HCT116 (cell line): ENCODE measurements at regions not wholly inside any gene's neighbourhood (a gene's known extent, or its start where the extent isn't known, plus 50 kb on each side); places are given as distances from the start of the nearest gene placed in this dataset.

Experiments used
- ATAC-seq: fragments of 200-7000 bp; cut with Tn5 transposase; 2 replicates; pipeline ENCODE4 v1.9.1; 2020; ENCODE audit warnings: mild to moderate bottlenecking, moderate library complexity
- BruUV-seq: library from RNA; stranded (reverse); fragments of 400-500 nt; replicated peaks from 2 replicates; lab custom pipeline; 2021; lab: Mats Ljungman, UMichigan
- CTCF ChIA-PET: fragments of 300-600 bp; sonication (Branson Sonifier 250); formaldehyde crosslinking; loops from one replicate; lab custom pipeline; 2021; ENCODE audit warnings: antibody characterized with exemption; lab: Charles Lee
- POLR2A ChIA-PET: fragments of 300-600, 350-600 bp; sonication (Branson Sonifier 250); formaldehyde crosslinking; loops from one replicate; lab custom pipeline; 2021; ENCODE audit warnings: antibody characterized with exemption; lab: Charles Lee
- RAD21 ChIA-PET, 2 experiments: fragments of 300-600 bp; sonication (Branson Sonifier 250); formaldehyde crosslinking; loops; one replicate each; lab custom pipeline; 2023; ENCODE audit warnings: low total read pairs in 2 of 2; ENCODE audit not compliant: uncharacterized antibody in 2 of 2, unreplicated experiment in 2 of 2, low non-redundant PET in 1 of 2; lab: Charles Lee
- DNase-seq: peaks from one replicate; pipeline ENCODE4 v3.0.0-alpha.2; 2010; ENCODE audit warnings: low read depth, low spot score
- H2AFZ ChIP-seq: fragments of 200-600 bp; shearing (Covaris generic), sonication (generic); 2 replicates; pipeline ENCODE4 v1.6.1; 2017; ENCODE audit warnings: low read depth, mixed run types, mixed read lengths, antibody characterized with exemption, low read length; ENCODE audit not compliant: poor library complexity, severe bottlenecking
- H3K27ac ChIP-seq: 2 replicates; pipeline ENCODE4 v1.5.1; 2012; ENCODE audit warnings: low read depth, low read length
- H3K27me3 ChIP-seq: fragments of 200-600 bp; sonication (generic); 2 replicates; pipeline ENCODE4 v1.6.1; 2016; ENCODE audit warnings: mixed run types, low read length, mixed read lengths; ENCODE audit not compliant: insufficient read depth
- H3K36me3 ChIP-seq, 2 experiments: fragments of 200-500 bp in 1 of 2; fragments of 200-600 bp in 1 of 2; sonication (Bioruptor generic) in 1 of 2; sonication (generic) in 1 of 2; 2 replicates each; pipeline versions ENCODE4 v1.5.1 to v1.6.1; 2014 to 2016; ENCODE audit warnings: low read length in 2 of 2, inconsistent platforms in 1 of 2, mixed read lengths in 1 of 2, mixed run types in 1 of 2; ENCODE audit not compliant: insufficient read depth in 2 of 2, control insufficient read depth in 1 of 2
- H3K4me1 ChIP-seq, 2 experiments: fragments of 200-600 bp in 1 of 2; sonication (generic) in 1 of 2; 2 replicates each; pipeline versions ENCODE4 v1.5.1 to v1.6.1; 2012 to 2017; ENCODE audit warnings: low read length in 2 of 2, inconsistent platforms in 1 of 2, mild to moderate bottlenecking in 1 of 2, mixed read lengths in 1 of 2, mixed run types in 1 of 2, moderate library complexity in 1 of 2; ENCODE audit not compliant: insufficient read depth in 2 of 2, control insufficient read depth in 1 of 2
- H3K4me2 ChIP-seq: fragments of 200-600 bp; sonication (generic); 2 replicates; pipeline ENCODE4 v1.6.1; 2017; ENCODE audit warnings: mixed run types, low read length, mixed read lengths
- H3K4me3 ChIP-seq, 2 experiments: fragments of 200-600 bp in 1 of 2; sonication (generic) in 1 of 2; replicated peaks in 1 of 2; 2 replicates each; pipeline ENCODE4 v1.5.1; 2011 to 2016; ENCODE audit warnings: low read length in 2 of 2, control low read depth in 1 of 2, low read depth in 1 of 2, mild to moderate bottlenecking in 1 of 2, mixed read lengths in 1 of 2, mixed run types in 1 of 2
- H3K79me2 ChIP-seq: fragments of 200-600 bp; sonication (generic); 2 replicates; pipeline ENCODE4 v1.6.1; 2017; ENCODE audit warnings: mild to moderate bottlenecking, mixed run types, low read length, moderate library complexity, mixed read lengths; ENCODE audit not compliant: insufficient read depth
- H3K9ac ChIP-seq: fragments of 200-600 bp; sonication (generic); 2 replicates; pipeline ENCODE4 v1.6.1; 2016; ENCODE audit warnings: low read length, mixed read lengths
- H3K9me2 ChIP-seq: fragments of 200-600 bp; sonication (generic), shearing (Covaris generic); 2 replicates; pipeline ENCODE4 v1.6.1; 2017; ENCODE audit warnings: mixed run types, mild to moderate bottlenecking, moderate library complexity; ENCODE audit not compliant: insufficient read depth
- H3K9me3 ChIP-seq, 2 experiments: fragments of 200-500 bp in 1 of 2; fragments of 200-600 bp in 1 of 2; sonication (Bioruptor generic) in 1 of 2; sonication (generic) in 1 of 2; 2 replicates each; pipeline ENCODE4 v1.6.1; 2014 to 2017; ENCODE audit warnings: low read length in 2 of 2, mixed read lengths in 2 of 2, inconsistent platforms in 1 of 2, low read depth in 1 of 2, mild to moderate bottlenecking in 1 of 2, mixed run types in 1 of 2, moderate library complexity in 1 of 2; ENCODE audit not compliant: control insufficient read depth in 1 of 2, insufficient read depth in 1 of 2
- H4K20me1 ChIP-seq: fragments of 200-600 bp; sonication (generic), shearing (Covaris generic); 2 replicates; pipeline ENCODE4 v1.6.1; 2017; ENCODE audit warnings: mixed run types, mild to moderate bottlenecking, moderate library complexity; ENCODE audit not compliant: insufficient read depth
- ATF3 ChIP-seq: IDR thresholded peaks from 2 replicates; pipeline ENCODE4 v1.6.1; 2012
- CBX3 ChIP-seq: IDR thresholded peaks from 2 replicates; pipeline ENCODE4 v1.6.1; 2012; ENCODE audit warnings: low read depth
- CEBPB ChIP-seq: IDR thresholded peaks from 2 replicates; pipeline ENCODE4 v1.6.1; 2012; ENCODE audit warnings: low read depth
- EGR1 ChIP-seq: IDR thresholded peaks from 2 replicates; pipeline ENCODE4 v1.6.1; 2012; ENCODE audit warnings: low read depth
- ELF1 ChIP-seq: IDR thresholded peaks from 2 replicates; pipeline ENCODE4 v1.6.1; 2012; ENCODE audit warnings: low read depth, borderline replicate concordance
- EZH2 ChIP-seq: fragments of 200-600 bp; sonication (generic); IDR thresholded peaks from 2 replicates; pipeline ENCODE4 v1.6.1; 2017; ENCODE audit warnings: antibody characterized with exemption, mixed run types
- EZH2phosphoT487 ChIP-seq: fragments of 200-600 bp; IDR thresholded peaks from 2 replicates; pipeline ENCODE4 v1.6.1; 2018; ENCODE audit warnings: antibody characterized with exemption, borderline replicate concordance
- FOSL1 ChIP-seq: IDR thresholded peaks from 2 replicates; pipeline ENCODE4 v1.6.1; 2012; ENCODE audit warnings: low read depth
- JUND ChIP-seq: IDR thresholded peaks from 2 replicates; pipeline ENCODE4 v1.6.1; 2012
- MAX ChIP-seq: IDR thresholded peaks from 2 replicates; pipeline ENCODE4 v1.6.1; 2012
- RAD21 ChIP-seq: IDR thresholded peaks from 2 replicates; pipeline ENCODE4 v1.6.1; 2012; ENCODE audit warnings: low read depth, mild to moderate bottlenecking
- REST ChIP-seq: IDR thresholded peaks from 2 replicates; pipeline ENCODE4 v1.6.1; 2012; ENCODE audit warnings: low read depth
- SP1 ChIP-seq: IDR thresholded peaks from 2 replicates; pipeline ENCODE4 v1.6.1; 2012; ENCODE audit warnings: low read depth
- SRF ChIP-seq: IDR thresholded peaks from 2 replicates; pipeline ENCODE4 v1.6.1; 2012; ENCODE audit warnings: low read depth
- TCF7L2 ChIP-seq: IDR thresholded peaks from 2 replicates; pipeline ENCODE4 v1.7.0; 2011; ENCODE audit warnings: borderline replicate concordance, inconsistent platforms; ENCODE audit not compliant: insufficient read depth, insufficient read length; ENCODE audit errors: extremely low read depth
- YY1 ChIP-seq: IDR thresholded peaks from 2 replicates; pipeline ENCODE4 v1.6.1; 2011; ENCODE audit warnings: low read length, low read depth, moderate library complexity, mild to moderate bottlenecking; ENCODE audit not compliant: insufficient replicate concordance; ENCODE audit errors: extremely low read depth
- ZFX ChIP-seq: fragments of 450-650 bp; IDR thresholded peaks from 2 replicates; pipeline ENCODE4 v1.6.1; 2017
- ZNF274 ChIP-seq: fragments of 200-500 bp; sonication (Bioruptor generic); IDR thresholded peaks from 2 replicates; pipeline ENCODE4 v1.6.1; 2014; ENCODE audit warnings: mild to moderate bottlenecking, low read depth, low read length, inconsistent platforms
- intact Hi-C: fragments of 100-400 bp; cut with micrococcal nuclease; formaldehyde crosslinking; loops from 2 replicates; pipeline ENCODE4 v1.10.0; 2022
- TF ChIP-seq, protein P1 (sequence below), 3 experiments: fragments of 200-600 bp in 1 of 3; sonication (generic) in 1 of 3; IDR thresholded peaks in 2 of 3; conservative IDR thresholded peaks in 1 of 3; 2 replicates each; pipeline ENCODE4 v1.5.1; 2012 to 2017; ENCODE audit warnings: low read depth in 2 of 3, low read length in 2 of 3, antibody characterized with exemption in 1 of 3, borderline replicate concordance in 1 of 3, control low read depth in 1 of 3, mild to moderate bottlenecking in 1 of 3, mixed read lengths in 1 of 3, mixed run types in 1 of 3, moderate library complexity in 1 of 3; ENCODE audit not compliant: insufficient read depth in 1 of 3
- TF ChIP-seq, protein P2 (sequence below): IDR thresholded peaks from 2 replicates; pipeline ENCODE4 v1.6.1; 2011; ENCODE audit warnings: mild to moderate bottlenecking, low read length, moderate library complexity; ENCODE audit not compliant: insufficient replicate concordance; ENCODE audit errors: extremely low read depth

DNA sequence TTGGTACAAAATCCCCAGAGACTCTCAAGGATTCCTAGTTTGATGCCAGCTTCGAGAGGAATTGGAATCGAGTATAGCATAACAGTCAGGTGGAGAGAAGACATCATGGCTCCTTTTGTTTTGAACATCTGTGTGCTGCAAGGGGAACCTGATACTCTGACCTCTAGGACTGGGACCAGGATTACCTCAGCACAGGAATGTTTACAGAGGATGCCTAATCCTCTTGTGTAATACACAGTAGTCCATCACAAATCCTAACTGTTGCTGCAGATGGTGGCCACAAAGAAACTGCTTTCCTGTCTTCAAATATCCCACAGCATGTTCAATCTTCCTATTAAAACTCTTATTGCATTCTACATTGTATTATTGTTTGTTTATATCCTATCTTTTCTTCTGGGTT is 111.8 kb upstream of the PRMT6 start:
- H3K9me3 ChIP-seq, result peaks cover 3 to 18% of the 10 kb centered on the region in 2 experiments; a peak in 2 of 4 replicates
- H3K9ac ChIP-seq, result no peak overlapping the region
- H3K27me3 ChIP-seq, result no peaks in the 10 kb centered on the region
- no peak for DNase-seq
- H4K20me1 ChIP-seq, result no peaks in the 10 kb centered on the region
- POLR2A ChIA-PET, result no interaction called here
- H3K79me2 ChIP-seq, result no peaks in the 10 kb centered on the region
- BruUV-seq, result no TSS peak
- CTCF ChIA-PET, result no interaction called here
- no peak for ATAC-seq
- intact Hi-C loops, result no loop called here
- no peak for TF ChIP-seq RAD21
- TF ChIP-seq TCF7L2, result no peak
- no peak for TF ChIP-seq EGR1
- TF ChIP-seq EZH2, result no peak
- TF ChIP-seq CEBPB, result no peak
- TF ChIP-seq REST, result no peak
- TF ChIP-seq MAX, result no peak
- TF ChIP-seq FOSL1, result no peak
- TF ChIP-seq, protein P1, sequence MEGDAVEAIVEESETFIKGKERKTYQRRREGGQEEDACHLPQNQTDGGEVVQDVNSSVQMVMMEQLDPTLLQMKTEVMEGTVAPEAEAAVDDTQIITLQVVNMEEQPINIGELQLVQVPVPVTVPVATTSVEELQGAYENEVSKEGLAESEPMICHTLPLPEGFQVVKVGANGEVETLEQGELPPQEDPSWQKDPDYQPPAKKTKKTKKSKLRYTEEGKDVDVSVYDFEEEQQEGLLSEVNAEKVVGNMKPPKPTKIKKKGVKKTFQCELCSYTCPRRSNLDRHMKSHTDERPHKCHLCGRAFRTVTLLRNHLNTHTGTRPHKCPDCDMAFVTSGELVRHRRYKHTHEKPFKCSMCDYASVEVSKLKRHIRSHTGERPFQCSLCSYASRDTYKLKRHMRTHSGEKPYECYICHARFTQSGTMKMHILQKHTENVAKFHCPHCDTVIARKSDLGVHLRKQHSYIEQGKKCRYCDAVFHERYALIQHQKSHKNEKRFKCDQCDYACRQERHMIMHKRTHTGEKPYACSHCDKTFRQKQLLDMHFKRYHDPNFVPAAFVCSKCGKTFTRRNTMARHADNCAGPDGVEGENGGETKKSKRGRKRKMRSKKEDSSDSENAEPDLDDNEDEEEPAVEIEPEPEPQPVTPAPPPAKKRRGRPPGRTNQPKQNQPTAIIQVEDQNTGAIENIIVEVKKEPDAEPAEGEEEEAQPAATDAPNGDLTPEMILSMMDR (IDR thresholded peaks at IDR 0.05 in 2 of 3, conservative IDR thresholded peaks at IDR 0.05 in 1 of 3; ENCODE audit: borderline replicate concordance in 1 of 3, insufficient read depth in 1 of 3, low read depth in 2 of 3, low read length in 2 of 3), result no peak
- no peak for TF ChIP-seq SP1
- TF ChIP-seq, protein P2, sequence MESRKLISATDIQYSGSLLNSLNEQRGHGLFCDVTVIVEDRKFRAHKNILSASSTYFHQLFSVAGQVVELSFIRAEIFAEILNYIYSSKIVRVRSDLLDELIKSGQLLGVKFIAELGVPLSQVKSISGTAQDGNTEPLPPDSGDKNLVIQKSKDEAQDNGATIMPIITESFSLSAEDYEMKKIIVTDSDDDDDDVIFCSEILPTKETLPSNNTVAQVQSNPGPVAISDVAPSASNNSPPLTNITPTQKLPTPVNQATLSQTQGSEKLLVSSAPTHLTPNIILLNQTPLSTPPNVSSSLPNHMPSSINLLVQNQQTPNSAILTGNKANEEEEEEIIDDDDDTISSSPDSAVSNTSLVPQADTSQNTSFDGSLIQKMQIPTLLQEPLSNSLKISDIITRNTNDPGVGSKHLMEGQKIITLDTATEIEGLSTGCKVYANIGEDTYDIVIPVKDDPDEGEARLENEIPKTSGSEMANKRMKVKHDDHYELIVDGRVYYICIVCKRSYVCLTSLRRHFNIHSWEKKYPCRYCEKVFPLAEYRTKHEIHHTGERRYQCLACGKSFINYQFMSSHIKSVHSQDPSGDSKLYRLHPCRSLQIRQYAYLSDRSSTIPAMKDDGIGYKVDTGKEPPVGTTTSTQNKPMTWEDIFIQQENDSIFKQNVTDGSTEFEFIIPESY, result no peak
- no peak for TF ChIP-seq ZNF274
- no peak for TF ChIP-seq YY1
- no peak for TF ChIP-seq SRF
- TF ChIP-seq EZH2phosphoT487, result no peak
- no peak for TF ChIP-seq CBX3
- no peak for TF ChIP-seq ZFX
- TF ChIP-seq ATF3, result no peak
- TF ChIP-seq JUND, result no peak
- TF ChIP-seq ELF1, result no peak
- no peak overlapping the region for H3K4me2 ChIP-seq
- no peaks in the 10 kb centered on the region for H3K4me1 ChIP-seq
- no peaks in the 10 kb centered on the region for H3K36me3 ChIP-seq
- no peak overlapping the region for H3K4me3 ChIP-seq
- no peaks in the 10 kb centered on the region for H3K9me2 ChIP-seq
- H2AFZ ChIP-seq, result no peak overlapping the region
- no peak overlapping the region for H3K27ac ChIP-seq
- RAD21 ChIA-PET, result no interaction called here
